ENCODE measurements at regions not wholly inside any gene's neighbourhood (a gene's known extent, or its start where the extent isn't known, plus 50 kb on each side); places are given as distances from the start of the nearest gene placed in this dataset.

- no peak overlapping the region for H3K4me3 Mint-ChIP-seq
- TF ChIP-seq CTCF (conservative IDR thresholded peaks at IDR 0.05), result no peak
- H3K27ac Mint-ChIP-seq, result no peak overlapping the region
- H3K36me3 Mint-ChIP-seq, result no peaks in the 10 kb centered on the region
- H3K4me1 Mint-ChIP-seq (ENCODE audit: unreplicated experiment), result no peaks in the 10 kb centered on the region
- no peak for DNase-seq (ENCODE audit: extremely low spot score, unreplicated experiment)
- H3K9me3 Mint-ChIP-seq, result peaks cover 7% of the 10 kb centered on the region
- no peaks in the 10 kb centered on the region for H3K27me3 Mint-ChIP-seq
These were observed 123.0 kb upstream of the KCNN2 start for GRCh38 chr5:114238771-114239313.

GRCh38 chr5:114243281-114243971 is 118.4 kb upstream of the KCNN2 start:
- Mint-ChIP-seq H3K4me1 (ENCODE audit: unreplicated experiment) (no peaks in the 10 kb centered on the region), H3K36me3 (no peaks in the 10 kb centered on the region), H3K9me3 (no peaks in the 10 kb centered on the region), H3K27ac (no peak overlapping the region), H3K4me3 (no peak overlapping the region), H3K27me3 (no peaks in the 10 kb centered on the region)
- no peak for TF ChIP-seq CTCF (conservative IDR thresholded peaks at IDR 0.05)
- no peak for DNase-seq (ENCODE audit: extremely low spot score, unreplicated experiment)

DNA sequence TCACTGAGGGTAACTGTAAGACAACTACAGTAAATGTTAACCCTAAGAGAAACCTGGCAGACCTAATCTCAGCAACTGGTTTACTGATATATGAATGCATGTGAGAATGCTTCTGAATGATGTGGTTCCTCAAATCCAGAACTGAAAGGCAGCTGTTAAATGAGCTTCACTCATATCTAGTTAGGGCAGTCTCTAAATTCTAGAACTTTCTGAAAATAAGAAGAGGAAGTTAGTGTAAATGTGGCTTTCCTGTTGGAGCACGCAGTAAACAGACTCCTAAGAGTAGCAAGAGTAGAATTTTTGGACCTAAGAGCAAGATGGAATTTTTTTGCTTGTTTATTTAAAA is 117.9 kb upstream of the KCNN2 start:
- Mint-ChIP-seq H3K27me3 (no peaks in the 10 kb centered on the region), H3K36me3 (no peaks in the 10 kb centered on the region), H3K4me1 (ENCODE audit: unreplicated experiment) (no peaks in the 10 kb centered on the region), H3K9me3 (no peaks in the 10 kb centered on the region), H3K4me3 (no peak overlapping the region), H3K27ac (no peak overlapping the region)
- no peak for TF ChIP-seq CTCF (conservative IDR thresholded peaks at IDR 0.05)
- DNase-seq (ENCODE audit: extremely low spot score, unreplicated experiment), result no peak

DNA sequence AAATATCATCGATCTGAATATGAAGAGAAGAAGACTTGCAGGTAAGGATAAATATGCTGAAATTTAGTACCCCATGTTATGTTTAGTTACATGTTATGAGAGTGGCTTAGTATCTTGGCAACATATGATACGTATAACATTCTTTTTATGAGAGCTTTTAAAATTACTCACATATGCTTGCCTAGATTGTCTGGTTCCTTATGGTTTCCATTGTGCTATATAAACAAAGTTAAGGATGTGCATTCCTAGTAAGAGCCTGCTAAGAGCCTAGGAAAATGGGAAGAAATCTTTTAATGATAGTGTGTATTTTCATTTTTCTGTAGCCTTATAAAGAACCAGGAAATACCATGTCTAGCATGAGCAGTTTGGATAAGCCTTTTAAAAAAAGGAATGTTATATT is 112.0 kb upstream of the KCNN2 start:
- no peak for TF ChIP-seq CTCF (conservative IDR thresholded peaks at IDR 0.05)
- H3K4me3 Mint-ChIP-seq, result no peak overlapping the region
- H3K27ac Mint-ChIP-seq, result no peak overlapping the region
- no peak for DNase-seq (ENCODE audit: extremely low spot score, unreplicated experiment)
- no peaks in the 10 kb centered on the region for H3K36me3 Mint-ChIP-seq
- no peaks in the 10 kb centered on the region for H3K9me3 Mint-ChIP-seq
- H3K27me3 Mint-ChIP-seq, result no peaks in the 10 kb centered on the region
- H3K4me1 Mint-ChIP-seq (ENCODE audit: unreplicated experiment), result no peaks in the 10 kb centered on the region

DNA sequence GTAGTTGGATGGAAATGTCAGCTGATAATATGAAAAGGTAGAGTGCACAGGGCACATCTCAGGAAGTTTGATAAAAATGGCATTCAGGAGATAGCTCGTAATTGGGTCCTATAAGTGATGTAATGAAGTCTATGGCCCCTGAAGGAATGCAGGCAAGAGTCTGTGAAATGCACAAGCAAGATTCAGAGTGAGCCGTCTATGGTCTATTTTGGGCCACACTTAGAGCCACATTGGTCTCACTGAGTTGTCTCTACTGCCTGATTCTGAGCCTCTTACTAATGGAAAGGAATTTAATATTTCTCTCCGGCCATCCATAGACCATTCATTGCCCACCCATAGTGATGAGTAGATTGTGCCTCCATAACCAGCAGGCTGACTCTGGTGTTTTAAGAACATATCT is 111.3 kb upstream of the KCNN2 start:
- no peak overlapping the region for H3K27ac Mint-ChIP-seq
- no peak overlapping the region for H3K4me3 Mint-ChIP-seq

More for the DNA sequence above, 111.3 kb upstream of the KCNN2 start:
- Mint-ChIP-seq H3K4me1 (ENCODE audit: unreplicated experiment) (no peaks in the 10 kb centered on the region), H3K27me3 (no peaks in the 10 kb centered on the region), H3K36me3 (no peaks in the 10 kb centered on the region), H3K9me3 (no peaks in the 10 kb centered on the region)
- TF ChIP-seq CTCF (conservative IDR thresholded peaks at IDR 0.05), result no peak
- no peak for DNase-seq (ENCODE audit: extremely low spot score, unreplicated experiment)
